HCT116 (cell line): ENCODE measurements at regions not wholly inside any gene's neighbourhood (a gene's known extent, or its start where the extent isn't known, plus 50 kb on each side); places are given as distances from the start of the nearest gene placed in this dataset.

Source experiments
- ATAC-seq: fragments of 200-7000 bp; cut with Tn5 transposase; 2 replicates; pipeline ENCODE4 v1.9.1; 2020; ENCODE audit warnings: mild to moderate bottlenecking, moderate library complexity
- BruUV-seq: library from RNA; stranded (reverse); fragments of 400-500 nt; replicated peaks from 2 replicates; lab custom pipeline; 2021; lab: Mats Ljungman, UMichigan
- CTCF ChIA-PET: fragments of 300-600 bp; sonication (Branson Sonifier 250); formaldehyde crosslinking; loops from one replicate; lab custom pipeline; 2021; ENCODE audit warnings: antibody characterized with exemption; lab: Charles Lee
- POLR2A ChIA-PET: fragments of 300-600, 350-600 bp; sonication (Branson Sonifier 250); formaldehyde crosslinking; loops from one replicate; lab custom pipeline; 2021; ENCODE audit warnings: antibody characterized with exemption; lab: Charles Lee
- RAD21 ChIA-PET, 2 experiments: fragments of 300-600 bp; sonication (Branson Sonifier 250); formaldehyde crosslinking; loops; one replicate each; lab custom pipeline; 2023; ENCODE audit warnings: low total read pairs in 2 of 2; ENCODE audit not compliant: uncharacterized antibody in 2 of 2, unreplicated experiment in 2 of 2, low non-redundant PET in 1 of 2; lab: Charles Lee
- DNase-seq: peaks from one replicate; pipeline ENCODE4 v3.0.0-alpha.2; 2010; ENCODE audit warnings: low read depth, low spot score
- H2AFZ ChIP-seq: fragments of 200-600 bp; shearing (Covaris generic), sonication (generic); 2 replicates; pipeline ENCODE4 v1.6.1; 2017; ENCODE audit warnings: low read depth, mixed run types, mixed read lengths, antibody characterized with exemption, low read length; ENCODE audit not compliant: poor library complexity, severe bottlenecking
- H3K27ac ChIP-seq: 2 replicates; pipeline ENCODE4 v1.5.1; 2012; ENCODE audit warnings: low read depth, low read length
- H3K27me3 ChIP-seq: fragments of 200-600 bp; sonication (generic); 2 replicates; pipeline ENCODE4 v1.6.1; 2016; ENCODE audit warnings: mixed run types, low read length, mixed read lengths; ENCODE audit not compliant: insufficient read depth
- H3K36me3 ChIP-seq, 2 experiments: fragments of 200-500 bp in 1 of 2; fragments of 200-600 bp in 1 of 2; sonication (Bioruptor generic) in 1 of 2; sonication (generic) in 1 of 2; 2 replicates each; pipeline versions ENCODE4 v1.5.1 to v1.6.1; 2014 to 2016; ENCODE audit warnings: low read length in 2 of 2, inconsistent platforms in 1 of 2, mixed read lengths in 1 of 2, mixed run types in 1 of 2; ENCODE audit not compliant: insufficient read depth in 2 of 2, control insufficient read depth in 1 of 2
- H3K4me1 ChIP-seq, 2 experiments: fragments of 200-600 bp in 1 of 2; sonication (generic) in 1 of 2; 2 replicates each; pipeline versions ENCODE4 v1.5.1 to v1.6.1; 2012 to 2017; ENCODE audit warnings: low read length in 2 of 2, inconsistent platforms in 1 of 2, mild to moderate bottlenecking in 1 of 2, mixed read lengths in 1 of 2, mixed run types in 1 of 2, moderate library complexity in 1 of 2; ENCODE audit not compliant: insufficient read depth in 2 of 2, control insufficient read depth in 1 of 2
- H3K4me2 ChIP-seq: fragments of 200-600 bp; sonication (generic); 2 replicates; pipeline ENCODE4 v1.6.1; 2017; ENCODE audit warnings: mixed run types, low read length, mixed read lengths
- H3K4me3 ChIP-seq, 2 experiments: fragments of 200-600 bp in 1 of 2; sonication (generic) in 1 of 2; replicated peaks in 1 of 2; 2 replicates each; pipeline ENCODE4 v1.5.1; 2011 to 2016; ENCODE audit warnings: low read length in 2 of 2, control low read depth in 1 of 2, low read depth in 1 of 2, mild to moderate bottlenecking in 1 of 2, mixed read lengths in 1 of 2, mixed run types in 1 of 2
- H3K79me2 ChIP-seq: fragments of 200-600 bp; sonication (generic); 2 replicates; pipeline ENCODE4 v1.6.1; 2017; ENCODE audit warnings: mild to moderate bottlenecking, mixed run types, low read length, moderate library complexity, mixed read lengths; ENCODE audit not compliant: insufficient read depth
- H3K9ac ChIP-seq: fragments of 200-600 bp; sonication (generic); 2 replicates; pipeline ENCODE4 v1.6.1; 2016; ENCODE audit warnings: low read length, mixed read lengths
- H3K9me2 ChIP-seq: fragments of 200-600 bp; sonication (generic), shearing (Covaris generic); 2 replicates; pipeline ENCODE4 v1.6.1; 2017; ENCODE audit warnings: mixed run types, mild to moderate bottlenecking, moderate library complexity; ENCODE audit not compliant: insufficient read depth
- H3K9me3 ChIP-seq, 2 experiments: fragments of 200-500 bp in 1 of 2; fragments of 200-600 bp in 1 of 2; sonication (Bioruptor generic) in 1 of 2; sonication (generic) in 1 of 2; 2 replicates each; pipeline ENCODE4 v1.6.1; 2014 to 2017; ENCODE audit warnings: low read length in 2 of 2, mixed read lengths in 2 of 2, inconsistent platforms in 1 of 2, low read depth in 1 of 2, mild to moderate bottlenecking in 1 of 2, mixed run types in 1 of 2, moderate library complexity in 1 of 2; ENCODE audit not compliant: control insufficient read depth in 1 of 2, insufficient read depth in 1 of 2
- H4K20me1 ChIP-seq: fragments of 200-600 bp; sonication (generic), shearing (Covaris generic); 2 replicates; pipeline ENCODE4 v1.6.1; 2017; ENCODE audit warnings: mixed run types, mild to moderate bottlenecking, moderate library complexity; ENCODE audit not compliant: insufficient read depth
- CEBPB ChIP-seq: IDR thresholded peaks from 2 replicates; pipeline ENCODE4 v1.6.1; 2012; ENCODE audit warnings: low read depth
- FOSL1 ChIP-seq: IDR thresholded peaks from 2 replicates; pipeline ENCODE4 v1.6.1; 2012; ENCODE audit warnings: low read depth
- JUND ChIP-seq: IDR thresholded peaks from 2 replicates; pipeline ENCODE4 v1.6.1; 2012
- POLR2AphosphoS5 ChIP-seq: IDR thresholded peaks from 2 replicates; pipeline ENCODE4 v1.6.1; 2011; ENCODE audit warnings: mild to moderate bottlenecking, low read depth, low read length, moderate library complexity
- RAD21 ChIP-seq: IDR thresholded peaks from 2 replicates; pipeline ENCODE4 v1.6.1; 2012; ENCODE audit warnings: low read depth, mild to moderate bottlenecking
- REST ChIP-seq: IDR thresholded peaks from 2 replicates; pipeline ENCODE4 v1.6.1; 2012; ENCODE audit warnings: low read depth
- SIN3A ChIP-seq: IDR thresholded peaks from 2 replicates; pipeline ENCODE4 v1.6.1; 2012; ENCODE audit warnings: low read depth
- SP1 ChIP-seq: IDR thresholded peaks from 2 replicates; pipeline ENCODE4 v1.6.1; 2012; ENCODE audit warnings: low read depth
- SRF ChIP-seq: IDR thresholded peaks from 2 replicates; pipeline ENCODE4 v1.6.1; 2012; ENCODE audit warnings: low read depth
- TCF7L2 ChIP-seq: IDR thresholded peaks from 2 replicates; pipeline ENCODE4 v1.7.0; 2011; ENCODE audit warnings: borderline replicate concordance, inconsistent platforms; ENCODE audit not compliant: insufficient read depth, insufficient read length; ENCODE audit errors: extremely low read depth
- YY1 ChIP-seq: IDR thresholded peaks from 2 replicates; pipeline ENCODE4 v1.6.1; 2011; ENCODE audit warnings: low read length, low read depth, moderate library complexity, mild to moderate bottlenecking; ENCODE audit not compliant: insufficient replicate concordance; ENCODE audit errors: extremely low read depth
- ZBTB33 ChIP-seq: IDR thresholded peaks from 2 replicates; pipeline ENCODE4 v1.6.1; 2011; ENCODE audit warnings: mild to moderate bottlenecking, low read length, moderate library complexity; ENCODE audit not compliant: insufficient replicate concordance; ENCODE audit errors: extremely low read depth
- ZNF274 ChIP-seq: fragments of 200-500 bp; sonication (Bioruptor generic); IDR thresholded peaks from 2 replicates; pipeline ENCODE4 v1.6.1; 2014; ENCODE audit warnings: mild to moderate bottlenecking, low read depth, low read length, inconsistent platforms
- intact Hi-C: fragments of 100-400 bp; cut with micrococcal nuclease; formaldehyde crosslinking; loops from 2 replicates; pipeline ENCODE4 v1.10.0; 2022
- TF ChIP-seq, protein P1 (sequence below), 3 experiments: fragments of 200-600 bp in 1 of 3; sonication (generic) in 1 of 3; IDR thresholded peaks in 2 of 3; conservative IDR thresholded peaks in 1 of 3; 2 replicates each; pipeline ENCODE4 v1.5.1; 2012 to 2017; ENCODE audit warnings: low read depth in 2 of 3, low read length in 2 of 3, antibody characterized with exemption in 1 of 3, borderline replicate concordance in 1 of 3, control low read depth in 1 of 3, mild to moderate bottlenecking in 1 of 3, mixed read lengths in 1 of 3, mixed run types in 1 of 3, moderate library complexity in 1 of 3; ENCODE audit not compliant: insufficient read depth in 1 of 3
- TF ChIP-seq, protein P2 (sequence below): IDR thresholded peaks from 2 replicates; pipeline ENCODE4 v1.6.1; 2012

DNA sequence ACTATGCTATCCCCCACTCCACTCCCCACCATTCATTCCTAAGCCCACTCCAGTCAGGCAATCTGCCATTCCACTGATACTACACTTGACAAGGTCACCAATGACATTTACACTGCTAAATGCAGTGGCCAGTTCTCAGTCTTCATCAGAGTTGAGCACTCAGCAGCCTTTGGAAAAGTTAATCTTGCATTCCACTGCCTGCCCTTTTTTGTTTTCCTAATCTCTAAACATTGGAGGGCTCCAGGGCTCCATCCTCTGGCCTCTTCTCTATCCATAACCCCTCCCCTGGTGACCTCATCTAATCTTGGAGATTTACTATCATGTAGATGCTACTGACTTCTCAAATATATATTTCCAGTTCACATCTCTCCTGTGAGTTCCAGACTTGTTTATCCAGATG, 70.9 kb upstream of the S1PR1 start (continued):
- TF ChIP-seq, protein P1, sequence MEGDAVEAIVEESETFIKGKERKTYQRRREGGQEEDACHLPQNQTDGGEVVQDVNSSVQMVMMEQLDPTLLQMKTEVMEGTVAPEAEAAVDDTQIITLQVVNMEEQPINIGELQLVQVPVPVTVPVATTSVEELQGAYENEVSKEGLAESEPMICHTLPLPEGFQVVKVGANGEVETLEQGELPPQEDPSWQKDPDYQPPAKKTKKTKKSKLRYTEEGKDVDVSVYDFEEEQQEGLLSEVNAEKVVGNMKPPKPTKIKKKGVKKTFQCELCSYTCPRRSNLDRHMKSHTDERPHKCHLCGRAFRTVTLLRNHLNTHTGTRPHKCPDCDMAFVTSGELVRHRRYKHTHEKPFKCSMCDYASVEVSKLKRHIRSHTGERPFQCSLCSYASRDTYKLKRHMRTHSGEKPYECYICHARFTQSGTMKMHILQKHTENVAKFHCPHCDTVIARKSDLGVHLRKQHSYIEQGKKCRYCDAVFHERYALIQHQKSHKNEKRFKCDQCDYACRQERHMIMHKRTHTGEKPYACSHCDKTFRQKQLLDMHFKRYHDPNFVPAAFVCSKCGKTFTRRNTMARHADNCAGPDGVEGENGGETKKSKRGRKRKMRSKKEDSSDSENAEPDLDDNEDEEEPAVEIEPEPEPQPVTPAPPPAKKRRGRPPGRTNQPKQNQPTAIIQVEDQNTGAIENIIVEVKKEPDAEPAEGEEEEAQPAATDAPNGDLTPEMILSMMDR (IDR thresholded peaks at IDR 0.05 in 2 of 3, conservative IDR thresholded peaks at IDR 0.05 in 1 of 3; ENCODE audit: borderline replicate concordance in 1 of 3, insufficient read depth in 1 of 3, low read depth in 2 of 3, low read length in 2 of 3), result no peak

- no peaks in the 10 kb centered on the region for H3K79me2 ChIP-seq
- H3K27ac ChIP-seq, result no peak overlapping the region
- no peak overlapping the region for H3K4me2 ChIP-seq
- no peaks in the 10 kb centered on the region for H4K20me1 ChIP-seq
- H3K9me3 ChIP-seq, result no peaks in the 10 kb centered on the region
- H3K9me2 ChIP-seq, result no peaks in the 10 kb centered on the region
- POLR2A ChIA-PET, result no interaction called here
- intact Hi-C loops, result no loop called here
- ATAC-seq (no peak), DNase-seq (no peak)
- BruUV-seq, result no TSS peak
- no peaks in the 10 kb centered on the region for H3K4me1 ChIP-seq
- H3K9ac ChIP-seq, result no peak overlapping the region
- CTCF ChIA-PET, result no interaction called here
- no peaks in the 10 kb centered on the region for H3K36me3 ChIP-seq
- H3K4me3 ChIP-seq, result no peak overlapping the region
- no peak overlapping the region for H2AFZ ChIP-seq
- no peaks in the 10 kb centered on the region for H3K27me3 ChIP-seq
- RAD21 ChIA-PET, result no interaction called here
- TF ChIP-seq CEBPB (no peak), RAD21 (no peak), TCF7L2 (no peak), POLR2AphosphoS5 (no peak), SRF (no peak), YY1 (no peak), ZBTB33 (no peak), FOSL1 (no peak), SIN3A (no peak), SP1 (no peak), ZNF274 (no peak), JUND (no peak), REST (no peak)
- TF ChIP-seq, protein P1 (IDR thresholded peaks at IDR 0.05 in 2 of 3, conservative IDR thresholded peaks at IDR 0.05 in 1 of 3; ENCODE audit: borderline replicate concordance in 1 of 3, insufficient read depth in 1 of 3, low read depth in 2 of 3, low read length in 2 of 3), result no peak
- TF ChIP-seq, protein P2, sequence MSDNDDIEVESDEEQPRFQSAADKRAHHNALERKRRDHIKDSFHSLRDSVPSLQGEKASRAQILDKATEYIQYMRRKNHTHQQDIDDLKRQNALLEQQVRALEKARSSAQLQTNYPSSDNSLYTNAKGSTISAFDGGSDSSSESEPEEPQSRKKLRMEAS, result no peak
These were observed 71.3 kb upstream of the S1PR1 start for GRCh38 chr1:101165532-101165931.
